CD4-positive, alpha-beta memory T cell (primary cell): ENCODE measurements at regions not wholly inside any gene's neighbourhood (a gene's known extent, or its start where the extent isn't known, plus 50 kb on each side); places are given as distances from the start of the nearest gene placed in this dataset.
"Not testable (repeated sequence)": the region's sequence is repeated elsewhere in the genome, so short reads cannot be mapped to it uniquely, and the experiment has no call there.

Source experiments
- CTCF ChIA-PET: fragments of 350-600 bp; sonication (Branson Sonifier 250); formaldehyde crosslinking; loops from one replicate; lab custom pipeline; 2021; ENCODE audit warnings: inconsistent platforms; ENCODE audit not compliant: partially characterized antibody; lab: Charles Lee
- POLR2A ChIA-PET: fragments of 350-600 bp; sonication (Branson Sonifier 250); formaldehyde crosslinking; loops from one replicate; lab custom pipeline; 2021; ENCODE audit not compliant: partially characterized antibody; lab: Charles Lee
- DNase-seq, 5 donors: peaks; one replicate each; pipeline versions ENCODE4 v3.0.0 to v3.0.0-alpha.2; 2020 to 2022; ENCODE audit warnings: mixed read lengths in 1 of 5
- H3K27ac ChIP-seq: one replicate; pipeline ENCODE4 v1.7.0; 2013; ENCODE audit warnings: low read depth, low read length
- H3K27me3 ChIP-seq: 2 replicates; pipeline ENCODE4 v1.7.0; 2013; ENCODE audit warnings: mild to moderate bottlenecking, low read length, moderate library complexity; ENCODE audit not compliant: insufficient read depth
- H3K36me3 ChIP-seq: 2 replicates; pipeline ENCODE4 v1.7.0; 2013; ENCODE audit warnings: mild to moderate bottlenecking, low read length, moderate library complexity; ENCODE audit not compliant: insufficient read depth
- H3K4me1 ChIP-seq: 2 replicates; pipeline ENCODE4 v1.7.0; 2013; ENCODE audit warnings: mild to moderate bottlenecking, low read length, moderate library complexity; ENCODE audit not compliant: insufficient read depth
- H3K4me3 ChIP-seq, 2 donors: one replicate each; pipeline ENCODE4 v1.7.0; 2013; ENCODE audit warnings: low read length in 2 of 2, mild to moderate bottlenecking in 1 of 2
- H3K9me3 ChIP-seq, 2 donors: one replicate each; pipeline ENCODE4 v1.7.0; 2013; ENCODE audit warnings: low read length in 2 of 2, control low read depth in 1 of 2; ENCODE audit not compliant: control insufficient read depth in 1 of 2
- H3K27ac Mint-ChIP-seq, 7 donors: one replicate each; pipeline ENCODE4 v1.8.0; 2020 to 2021; ENCODE audit warnings: mixed read lengths in 7 of 7, mild to moderate bottlenecking in 6 of 7, inconsistent platforms in 3 of 7, moderate library complexity in 3 of 7
- H3K27me3 Mint-ChIP-seq, 2 donors: one replicate each; pipeline ENCODE4 v1.8.0; 2020 to 2021; ENCODE audit warnings: mixed read lengths in 2 of 2
- H3K36me3 Mint-ChIP-seq, 2 donors: one replicate each; pipeline ENCODE4 v1.8.0; 2020 to 2021; ENCODE audit warnings: mixed read lengths in 2 of 2, inconsistent platforms in 1 of 2, mild to moderate bottlenecking in 1 of 2
- H3K4me1 Mint-ChIP-seq, 4 donors: one replicate each; pipeline ENCODE4 v1.8.0; 2020 to 2021; ENCODE audit warnings: mixed read lengths in 4 of 4, mild to moderate bottlenecking in 1 of 4
- H3K4me3 Mint-ChIP-seq, 8 donors: one replicate each; pipeline ENCODE4 v1.8.0; 2020 to 2021; ENCODE audit warnings: mixed read lengths in 8 of 8, mild to moderate bottlenecking in 7 of 8, moderate library complexity in 6 of 8, inconsistent platforms in 3 of 8
- H3K9me3 Mint-ChIP-seq, 8 donors: one replicate each; pipeline ENCODE4 v1.8.0; 2020 to 2021; ENCODE audit warnings: mixed read lengths in 8 of 8, mild to moderate bottlenecking in 5 of 8, inconsistent platforms in 3 of 8, moderate library complexity in 1 of 8
- intact Hi-C: fragments of 100-400 bp; cut with micrococcal nuclease; formaldehyde crosslinking; loops from one replicate; pipeline ENCODE4 v1.15.1; 2023

DNA sequence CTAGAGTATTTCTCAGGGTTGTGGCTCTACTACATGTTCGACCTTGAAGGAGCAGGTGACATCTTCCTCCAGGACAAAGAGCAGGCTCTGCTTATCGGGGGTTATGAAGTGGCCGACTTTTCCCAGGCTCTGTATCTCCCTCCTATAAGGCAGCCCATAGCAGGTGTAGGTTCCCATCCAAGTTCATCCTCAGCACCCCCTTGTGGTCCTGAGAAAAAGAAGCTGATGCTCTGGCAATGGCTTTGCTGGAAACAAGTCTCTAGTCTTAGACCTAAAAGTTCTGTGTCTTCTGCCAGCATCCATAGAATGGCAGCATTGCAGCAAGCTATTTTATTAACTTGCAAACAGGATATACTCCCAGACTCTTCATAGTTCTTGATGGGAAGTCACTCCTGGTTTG is 836.6 kb upstream of the PRKX start:
- POLR2A ChIA-PET, result no interaction called here
- no peak overlapping the region for H3K4me3 ChIP-seq
- no peaks in the 10 kb centered on the region for H3K27me3 Mint-ChIP-seq
- no peak for DNase-seq
- H3K4me1 Mint-ChIP-seq, result no peaks in the 10 kb centered on the region
- peaks cover 0 to 3% (median 0%) of the 10 kb centered on the region in 8 donors for H3K9me3 Mint-ChIP-seq
- no peaks in the 10 kb centered on the region for H3K4me1 ChIP-seq
- no peaks in the 10 kb centered on the region for H3K36me3 Mint-ChIP-seq
- intact Hi-C loops, result no loop called here
- no peak overlapping the region for H3K27ac ChIP-seq
- H3K4me3 Mint-ChIP-seq, result no peak overlapping the region
- H3K36me3 ChIP-seq, result no peaks in the 10 kb centered on the region
- H3K27ac Mint-ChIP-seq, result no peak overlapping the region
- H3K27me3 ChIP-seq, result no peaks in the 10 kb centered on the region
- CTCF ChIA-PET, result no interaction called here
- H3K9me3 ChIP-seq, result no peaks in the 10 kb centered on the region

DNA sequence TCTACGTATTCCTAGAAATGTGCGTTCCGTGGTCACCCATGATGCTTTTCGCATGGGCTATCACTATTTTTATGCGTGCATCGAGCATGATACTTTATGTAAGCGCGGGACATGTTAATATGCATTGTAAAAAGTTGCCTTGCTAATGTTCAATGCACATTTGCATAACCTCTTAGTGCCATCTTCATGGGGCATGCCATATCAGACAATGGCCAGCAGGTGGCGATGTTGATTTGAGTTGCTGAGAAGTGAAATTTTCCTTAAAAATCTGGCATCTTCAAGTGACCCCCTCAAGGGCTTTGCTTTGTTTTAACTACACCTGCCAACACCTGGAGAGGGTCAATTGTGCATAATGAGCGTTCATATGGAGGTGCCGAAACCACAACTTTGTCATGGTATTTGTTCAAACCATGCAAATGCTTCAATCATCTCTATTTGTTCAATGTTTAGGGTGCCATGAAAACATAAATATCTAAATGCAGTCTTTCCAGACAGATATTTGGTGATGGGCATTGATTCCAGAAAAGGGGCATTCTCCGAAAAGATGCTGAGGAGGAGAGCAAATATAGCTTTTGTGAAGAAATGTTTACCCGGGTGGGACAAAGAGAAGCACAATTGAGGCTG is 833.9 kb upstream of the PRKX start:
- DNase-seq, result peak in 4 of 5 donors; percentile 14 to 30 (median 30)
- intact Hi-C loops, result no loop called here
- Histone ChIP-seq H3K4me3 (no peak overlapping the region), H3K36me3 (no peaks in the 10 kb centered on the region), H3K27ac (no peak overlapping the region), H3K4me1 (no peaks in the 10 kb centered on the region), H3K27me3 (no peaks in the 10 kb centered on the region), H3K9me3 (no peaks in the 10 kb centered on the region)
- no peaks in the 10 kb centered on the region for H3K36me3 Mint-ChIP-seq
- CTCF ChIA-PET, result interaction anchor here (0.7 kb wide), 1 partner anchor 923 kb away, joined by 3 read pairs; no protein-coding TSS in a partner anchor
- POLR2A ChIA-PET, result no interaction called here
- no peaks in the 10 kb centered on the region for H3K27me3 Mint-ChIP-seq
- H3K4me3 Mint-ChIP-seq, result no peak overlapping the region
- H3K4me1 Mint-ChIP-seq, result no peaks in the 10 kb centered on the region
- no peaks in the 10 kb centered on the region for H3K9me3 Mint-ChIP-seq
- H3K27ac Mint-ChIP-seq, result no peak overlapping the region

DNA sequence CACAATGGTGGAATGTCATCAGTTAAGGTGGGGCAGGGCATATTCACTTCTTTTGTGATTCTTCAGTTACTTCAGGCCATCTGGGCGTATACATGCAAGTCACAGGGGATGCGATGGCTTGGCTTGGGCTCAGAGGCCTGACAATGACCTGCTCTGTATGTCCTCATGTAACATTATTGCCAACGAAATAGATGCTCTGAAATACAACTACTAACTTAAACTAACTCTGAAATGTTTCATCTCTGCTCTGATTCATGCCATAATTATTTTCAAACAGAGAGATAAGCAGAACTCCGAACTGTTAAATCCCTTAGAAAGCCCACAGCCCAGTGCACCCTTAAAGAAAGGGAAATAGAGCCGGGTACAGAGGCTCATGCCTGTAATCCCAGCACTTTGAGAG is 832.7 kb upstream of the PRKX start:
- H3K27ac Mint-ChIP-seq, H3K36me3 ChIP-seq, intact Hi-C loops, H3K9me3 Mint-ChIP-seq, H3K27me3 ChIP-seq, POLR2A ChIA-PET, CTCF ChIA-PET, H3K9me3 ChIP-seq, H3K4me1 Mint-ChIP-seq, H3K4me1 ChIP-seq, H3K4me3 Mint-ChIP-seq, H3K27ac ChIP-seq, DNase-seq, H3K36me3 Mint-ChIP-seq, H3K4me3 ChIP-seq, H3K27me3 Mint-ChIP-seq: not testable (repeated sequence)

DNA sequence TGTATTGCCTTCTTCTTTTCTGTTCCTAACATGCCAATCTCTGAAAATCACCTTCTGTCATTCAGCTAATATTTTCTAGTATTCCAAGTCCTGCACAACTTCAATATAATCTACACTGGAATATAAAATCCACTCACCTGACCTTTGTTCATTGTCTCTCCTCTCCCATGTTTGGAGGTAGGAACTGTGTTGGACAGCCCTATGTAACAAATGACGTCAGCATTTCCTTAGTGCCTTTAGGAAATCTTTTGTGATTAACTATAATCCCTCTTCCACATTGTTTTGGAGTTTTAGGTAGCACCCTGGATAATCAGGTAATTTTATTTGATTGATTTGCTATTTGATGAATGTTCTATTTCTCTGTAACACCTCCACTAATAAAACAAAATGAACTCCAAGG is 814.8 kb upstream of the PRKX start:
- POLR2A ChIA-PET, result no interaction called here
- no peak overlapping the region for H3K4me3 ChIP-seq
- CTCF ChIA-PET, result no interaction called here

DNA sequence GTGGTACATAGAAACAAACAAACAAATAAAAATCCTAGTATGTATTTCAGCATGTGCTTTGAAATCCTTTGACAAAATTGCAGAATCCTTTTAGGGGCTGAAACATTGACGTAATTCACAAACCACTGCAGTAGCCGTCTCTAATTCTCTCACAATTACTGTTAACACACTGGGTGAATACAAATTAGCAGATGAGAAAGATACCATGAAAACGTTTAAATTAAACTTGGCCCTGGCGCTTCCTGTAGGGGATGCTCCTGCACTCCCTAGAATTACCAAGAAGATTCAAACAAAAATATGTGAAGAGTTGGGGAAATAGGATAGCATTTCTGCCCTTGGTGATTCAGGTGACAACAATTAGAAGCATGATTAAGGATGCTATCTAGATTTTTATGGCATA is 772.5 kb upstream of the PRKX start:
- Histone ChIP-seq H3K27ac (no peak overlapping the region), H3K4me1 (no peaks in the 10 kb centered on the region), H3K27me3 (no peaks in the 10 kb centered on the region), H3K36me3 (no peaks in the 10 kb centered on the region), H3K4me3 (no peak overlapping the region), H3K9me3 (no peaks in the 10 kb centered on the region)
- Mint-ChIP-seq H3K4me3 (no peak overlapping the region), H3K27ac (no peak overlapping the region), H3K27me3 (no peaks in the 10 kb centered on the region), H3K4me1 (no peaks in the 10 kb centered on the region), H3K9me3 (peaks cover 0 to 18% (median 4%) of the 10 kb centered on the region in 8 donors), H3K36me3 (no peaks in the 10 kb centered on the region)
- ChIA-PET CTCF (no interaction called here), POLR2A (no interaction called here)
- DNase-seq, result no peak
- intact Hi-C loops, result no loop called here

More for the DNA sequence above, 814.8 kb upstream of the PRKX start:
- Histone ChIP-seq H3K4me1 (no peaks in the 10 kb centered on the region), H3K9me3 (no peaks in the 10 kb centered on the region), H3K27ac (no peak overlapping the region), H3K27me3 (no peaks in the 10 kb centered on the region), H3K36me3 (no peaks in the 10 kb centered on the region)
- DNase-seq, result no peak
- Mint-ChIP-seq H3K9me3 (no peaks in the 10 kb centered on the region), H3K4me1 (no peaks in the 10 kb centered on the region), H3K36me3 (no peaks in the 10 kb centered on the region), H3K27me3 (no peaks in the 10 kb centered on the region), H3K4me3 (no peak overlapping the region), H3K27ac (no peak overlapping the region)
- intact Hi-C loops, result no loop called here

DNA sequence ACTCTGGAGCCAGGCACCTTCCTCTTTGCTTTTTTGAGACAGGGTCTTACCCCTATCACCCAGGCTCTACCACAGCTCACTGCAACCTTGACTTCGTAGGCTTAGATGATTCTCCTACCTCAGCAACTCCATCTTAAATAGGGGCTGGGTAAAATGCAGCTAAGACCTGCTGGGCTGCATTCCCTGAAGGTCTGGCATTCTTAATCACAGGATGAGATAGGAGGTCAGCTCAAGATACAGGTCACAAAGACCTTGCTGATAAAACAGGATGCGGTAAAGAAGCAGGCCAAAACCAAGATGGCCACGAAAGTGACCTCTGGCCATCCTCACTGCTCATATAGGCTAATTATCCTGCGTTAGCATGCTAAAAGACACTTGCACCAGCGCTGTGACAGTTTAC is 770.8 kb upstream of the PRKX start:
- intact Hi-C loops, result no loop called here
- H3K27ac ChIP-seq, result no peak overlapping the region
- no peaks in the 10 kb centered on the region for H3K4me1 ChIP-seq
- Mint-ChIP-seq H3K36me3 (no peaks in the 10 kb centered on the region), H3K27ac (no peak overlapping the region), H3K9me3 (peaks cover 0 to 16% (median 6%) of the 10 kb centered on the region in 8 donors), H3K27me3 (no peaks in the 10 kb centered on the region), H3K4me3 (no peak overlapping the region), H3K4me1 (no peaks in the 10 kb centered on the region)
- H3K4me3 ChIP-seq, result no peak overlapping the region
- no peaks in the 10 kb centered on the region for H3K9me3 ChIP-seq
- DNase-seq, result no peak
- POLR2A ChIA-PET, result no interaction called here
- CTCF ChIA-PET, result no interaction called here
- no peaks in the 10 kb centered on the region for H3K27me3 ChIP-seq
- no peaks in the 10 kb centered on the region for H3K36me3 ChIP-seq

DNA sequence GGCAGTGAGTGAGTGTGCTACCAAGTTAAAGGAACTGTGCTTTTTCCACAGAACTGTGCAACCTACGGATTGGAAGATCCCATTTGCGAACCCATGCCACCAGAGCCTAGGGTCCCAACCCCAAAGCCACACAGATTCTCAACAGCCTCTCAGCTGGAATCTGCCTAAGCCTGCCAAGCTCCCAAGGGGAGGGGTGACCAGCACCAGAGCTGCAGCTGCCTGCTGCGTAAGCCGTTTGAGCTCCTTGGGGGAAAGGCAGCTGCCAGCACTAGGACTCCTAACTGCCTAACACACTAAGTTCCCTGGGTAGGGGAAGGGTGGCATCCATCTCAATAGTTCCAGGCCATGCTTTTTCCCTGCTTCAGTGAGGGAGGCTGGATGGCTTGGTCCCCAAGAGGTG is 738.1 kb upstream of the PRKX start:
- POLR2A ChIA-PET, result no interaction called here
- intact Hi-C loops, result no loop called here
- H3K27ac Mint-ChIP-seq, result no peak overlapping the region
- no peak overlapping the region for H3K4me3 Mint-ChIP-seq
- H3K9me3 Mint-ChIP-seq, result peaks cover 0 to 21% (median 14%) of the 10 kb centered on the region in 8 donors
- no peaks in the 10 kb centered on the region for H3K4me1 Mint-ChIP-seq
- H3K4me1 ChIP-seq, result no peaks in the 10 kb centered on the region
- no peaks in the 10 kb centered on the region for H3K36me3 Mint-ChIP-seq
- no peaks in the 10 kb centered on the region for H3K9me3 ChIP-seq
- CTCF ChIA-PET, result no interaction called here
- H3K27me3 ChIP-seq, result no peaks in the 10 kb centered on the region
- H3K27ac ChIP-seq, result no peak overlapping the region
- H3K27me3 Mint-ChIP-seq, result no peaks in the 10 kb centered on the region
- no peaks in the 10 kb centered on the region for H3K36me3 ChIP-seq
- no peak for DNase-seq
- no peak overlapping the region for H3K4me3 ChIP-seq

DNA sequence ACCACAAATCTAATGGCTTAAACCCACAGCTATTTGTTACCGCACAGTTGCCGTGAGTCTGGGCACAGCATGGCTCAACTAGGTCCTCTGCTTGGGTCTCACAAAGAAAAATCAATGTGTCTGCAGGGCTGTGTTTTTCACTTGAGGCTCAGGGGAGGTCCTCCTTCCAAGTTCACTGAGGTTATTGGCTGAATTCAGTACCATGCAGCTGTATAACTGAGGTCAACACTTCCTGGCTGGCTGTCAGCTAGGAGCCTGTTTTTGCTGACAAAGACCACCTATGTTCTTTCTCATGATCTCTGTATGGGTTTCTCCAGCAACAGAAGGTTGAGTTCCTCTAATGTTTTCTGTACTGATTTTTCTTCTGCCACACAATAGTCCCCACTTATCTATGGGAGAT is 736.7 kb upstream of the PRKX start:
- POLR2A ChIA-PET, result no interaction called here
- no peak for DNase-seq
- no peak overlapping the region for H3K27ac ChIP-seq
- Mint-ChIP-seq H3K9me3 (peaks cover 0 to 21% (median 13%) of the 10 kb centered on the region in 8 donors), H3K36me3 (no peaks in the 10 kb centered on the region), H3K27me3 (no peaks in the 10 kb centered on the region), H3K27ac (no peak overlapping the region), H3K4me1 (no peaks in the 10 kb centered on the region), H3K4me3 (no peak overlapping the region)
- H3K9me3 ChIP-seq, result no peaks in the 10 kb centered on the region
- intact Hi-C loops, result no loop called here
- H3K27me3 ChIP-seq, result no peaks in the 10 kb centered on the region
- no peak overlapping the region for H3K4me3 ChIP-seq
- CTCF ChIA-PET, result no interaction called here
- no peaks in the 10 kb centered on the region for H3K36me3 ChIP-seq
- no peaks in the 10 kb centered on the region for H3K4me1 ChIP-seq
